Body of pancreas (tissue), 4 donors: ENCODE measurements at regions not wholly inside any gene's neighbourhood (a gene's known extent, or its start where the extent isn't known, plus 50 kb on each side); places are given as distances from the start of the nearest gene placed in this dataset.

Experiments
- ATAC-seq: fragments of 150-250 bp; one replicate; pipeline ENCODE4 v1.9.1; 2016
- DNase-seq, 4 donors: peaks; one replicate each; pipeline ENCODE4 v3.0.0-alpha.2; 2019
- H3K27ac ChIP-seq, 4 donors: fragments of 200-600 bp; sonication (generic); 1 replicate in 3 of 4; 2 replicates in 1 of 4; pipeline versions ENCODE4 v1.5.1 to v1.6.1; 2016 to 2019; ENCODE audit warnings: mild to moderate bottlenecking in 1 of 4, mixed read lengths in 1 of 4, moderate library complexity in 1 of 4
- H3K27me3 ChIP-seq, 2 donors: fragments of 200-600 bp; sonication (generic); one replicate each; pipeline ENCODE4 v1.6.0; 2016; ENCODE audit warnings: mild to moderate bottlenecking in 1 of 2
- H3K36me3 ChIP-seq, 2 donors: fragments of 200-600 bp; sonication (generic); replicated peaks in 1 of 2; 2 replicates each; pipeline ENCODE4 v1.5.1; 2016; ENCODE audit warnings: low read depth in 2 of 2; ENCODE audit not compliant: insufficient read depth in 1 of 2
- H3K4me1 ChIP-seq: fragments of 200-600 bp; sonication (generic); one replicate; pipeline ENCODE4 v1.6.0; 2016
- H3K4me3 ChIP-seq, 2 donors: fragments of 200-600 bp; sonication (generic); 1 replicate in 1 of 2; 2 replicates in 1 of 2; pipeline ENCODE4 v1.5.1; 2016 to 2019
- H3K9me3 ChIP-seq, 3 donors: fragments of 200-600 bp; sonication (generic); 1 replicate in 2 of 3; 2 replicates in 1 of 3; pipeline ENCODE4 v1.5.1; 2016
- POLR2A ChIP-seq, 3 donors: fragments of 450-650 bp; IDR thresholded peaks; one replicate each; pipeline ENCODE4 v1.6.1; 2016; ENCODE audit warnings: antibody characterized with exemption in 3 of 3, mild to moderate bottlenecking in 2 of 3
- WGBS, 2 donors: methylation state at CpG; one replicate each; pipeline ENCODE4 v1.1.5; 2017; 5-methylcytosine and 5-hydroxymethylcytosine counted together
- intact Hi-C: fragments of 100-400 bp; cut with DNase I; formaldehyde crosslinking; loops from one replicate; pipeline ENCODE4 v1.15.1; 2023
- TF ChIP-seq, protein P1 (sequence below), 7 experiments: fragments of 450-650 bp in 4 of 7; fragments of 200-600 bp in 3 of 7; sonication (generic) in 3 of 7; IDR thresholded peaks; one replicate each; pipeline ENCODE4 v1.5.1; 2016 to 2019; ENCODE audit warnings: antibody characterized with exemption in 7 of 7

DNA sequence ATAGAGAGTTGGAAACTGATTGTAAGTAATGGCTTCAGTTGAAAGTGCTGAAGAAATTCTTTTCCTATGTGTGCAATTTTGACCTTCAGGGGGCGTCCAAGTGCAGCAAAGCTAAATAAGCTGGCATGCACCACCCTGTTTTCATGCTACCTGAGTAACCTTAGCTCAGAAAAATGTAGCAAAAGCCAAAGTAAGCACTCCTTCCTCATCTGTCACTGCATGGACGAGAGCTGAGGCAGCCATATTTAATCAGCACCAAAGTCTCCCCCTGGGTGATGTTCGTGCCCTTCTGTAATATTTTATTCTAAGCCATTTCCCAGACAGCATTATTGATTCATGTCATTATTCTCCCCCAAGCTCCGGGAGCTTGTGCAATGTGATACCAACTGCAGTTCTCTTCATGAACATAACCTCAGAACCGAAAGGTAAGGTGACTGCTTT lies 123.1 kb downstream of the RPS12 start:
- Histone ChIP-seq H3K36me3 (no peaks in the 10 kb centered on the region), H3K4me3 (no peak overlapping the region), H3K27ac (peak overlapping the region; percentile 11 to 64 (median 32)), H3K27me3 (peaks cover 0 to 5% of the 10 kb centered on the region in 2 donors), H3K4me1 (no peaks in the 10 kb centered on the region), H3K9me3 (no peaks in the 10 kb centered on the region)
- TF ChIP-seq, protein P1, sequence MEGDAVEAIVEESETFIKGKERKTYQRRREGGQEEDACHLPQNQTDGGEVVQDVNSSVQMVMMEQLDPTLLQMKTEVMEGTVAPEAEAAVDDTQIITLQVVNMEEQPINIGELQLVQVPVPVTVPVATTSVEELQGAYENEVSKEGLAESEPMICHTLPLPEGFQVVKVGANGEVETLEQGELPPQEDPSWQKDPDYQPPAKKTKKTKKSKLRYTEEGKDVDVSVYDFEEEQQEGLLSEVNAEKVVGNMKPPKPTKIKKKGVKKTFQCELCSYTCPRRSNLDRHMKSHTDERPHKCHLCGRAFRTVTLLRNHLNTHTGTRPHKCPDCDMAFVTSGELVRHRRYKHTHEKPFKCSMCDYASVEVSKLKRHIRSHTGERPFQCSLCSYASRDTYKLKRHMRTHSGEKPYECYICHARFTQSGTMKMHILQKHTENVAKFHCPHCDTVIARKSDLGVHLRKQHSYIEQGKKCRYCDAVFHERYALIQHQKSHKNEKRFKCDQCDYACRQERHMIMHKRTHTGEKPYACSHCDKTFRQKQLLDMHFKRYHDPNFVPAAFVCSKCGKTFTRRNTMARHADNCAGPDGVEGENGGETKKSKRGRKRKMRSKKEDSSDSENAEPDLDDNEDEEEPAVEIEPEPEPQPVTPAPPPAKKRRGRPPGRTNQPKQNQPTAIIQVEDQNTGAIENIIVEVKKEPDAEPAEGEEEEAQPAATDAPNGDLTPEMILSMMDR (IDR thresholded peaks at IDR 0.05), result peak; percentile 18 to 71 (median 49)
- TF ChIP-seq POLR2A (IDR thresholded peaks at IDR 0.05), result no peak
- intact Hi-C loops, result no loop called here
- DNase-seq, result peak; percentile 72 to 83 (median 79)
- peak; percentile 82 for ATAC-seq
- WGBS, 2 donors, result 12 to 15% methylated on average over 5 of the region's 5 CpGs

DNA sequence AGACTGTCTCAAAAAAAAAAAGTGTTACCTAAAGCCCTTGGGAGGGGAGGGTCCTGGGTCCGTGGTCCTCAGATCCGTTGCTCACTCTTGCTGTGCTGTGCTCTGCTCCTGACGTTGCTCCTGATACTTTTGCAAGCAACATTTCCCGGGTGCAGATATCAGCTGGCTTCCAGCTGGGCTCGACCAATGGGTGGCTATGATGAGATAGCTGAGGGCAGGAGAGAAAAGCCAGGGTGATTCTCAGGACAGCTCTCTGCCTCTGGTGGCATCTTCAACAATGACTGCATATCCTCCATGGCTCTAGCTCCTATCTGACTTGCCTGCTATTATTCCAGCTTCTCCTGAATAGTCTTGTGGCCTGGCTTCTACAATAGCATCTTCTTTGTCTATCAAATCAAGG lies 134.5 kb downstream of the RPS12 start:
- H3K9me3 ChIP-seq, result no peaks in the 10 kb centered on the region
- no peak for DNase-seq
- no peak for ATAC-seq
- intact Hi-C loops, result no loop called here
- TF ChIP-seq POLR2A (IDR thresholded peaks at IDR 0.05), result no peak
- TF ChIP-seq, protein P1 (IDR thresholded peaks at IDR 0.05), result no peak
- H3K4me1 ChIP-seq, result no peaks in the 10 kb centered on the region
- no peak overlapping the region for H3K4me3 ChIP-seq
- no peaks in the 10 kb centered on the region for H3K27me3 ChIP-seq
- 48 to 53% methylated on average over 5 of the region's 5 CpGs for WGBS, 2 donors
- no peak overlapping the region for H3K27ac ChIP-seq
- no peaks in the 10 kb centered on the region for H3K36me3 ChIP-seq

DNA sequence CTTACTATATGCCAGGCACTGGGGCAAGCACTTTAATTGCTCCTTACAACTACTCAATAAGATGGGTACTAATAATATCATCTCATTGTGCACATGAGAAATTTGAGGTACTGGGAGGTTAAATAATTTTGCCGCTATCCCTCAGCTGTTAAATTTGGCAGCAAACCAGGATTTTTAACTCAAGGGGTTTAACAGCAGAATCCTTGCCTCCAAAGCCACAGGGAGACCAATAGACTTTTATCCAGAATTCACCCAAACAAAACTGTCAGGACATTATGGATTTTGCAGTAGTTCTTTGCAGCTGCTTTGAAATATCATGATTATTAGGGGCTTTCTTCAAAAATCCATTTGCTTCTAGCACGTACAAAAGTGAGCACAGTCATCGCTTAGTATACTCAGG lies 136.2 kb downstream of the RPS12 start:
- WGBS, 2 donors, result 75 to 77% methylated on average over 3 of the region's 3 CpGs
- no peak for DNase-seq
- Histone ChIP-seq H3K4me1 (no peaks in the 10 kb centered on the region), H3K9me3 (no peaks in the 10 kb centered on the region), H3K36me3 (no peaks in the 10 kb centered on the region), H3K27me3 (no peaks in the 10 kb centered on the region), H3K4me3 (no peak overlapping the region), H3K27ac (no peak overlapping the region)
- intact Hi-C loops, result no loop called here
- TF ChIP-seq, protein P1 (IDR thresholded peaks at IDR 0.05), result no peak
- TF ChIP-seq POLR2A (IDR thresholded peaks at IDR 0.05), result no peak
- ATAC-seq, result no peak

DNA sequence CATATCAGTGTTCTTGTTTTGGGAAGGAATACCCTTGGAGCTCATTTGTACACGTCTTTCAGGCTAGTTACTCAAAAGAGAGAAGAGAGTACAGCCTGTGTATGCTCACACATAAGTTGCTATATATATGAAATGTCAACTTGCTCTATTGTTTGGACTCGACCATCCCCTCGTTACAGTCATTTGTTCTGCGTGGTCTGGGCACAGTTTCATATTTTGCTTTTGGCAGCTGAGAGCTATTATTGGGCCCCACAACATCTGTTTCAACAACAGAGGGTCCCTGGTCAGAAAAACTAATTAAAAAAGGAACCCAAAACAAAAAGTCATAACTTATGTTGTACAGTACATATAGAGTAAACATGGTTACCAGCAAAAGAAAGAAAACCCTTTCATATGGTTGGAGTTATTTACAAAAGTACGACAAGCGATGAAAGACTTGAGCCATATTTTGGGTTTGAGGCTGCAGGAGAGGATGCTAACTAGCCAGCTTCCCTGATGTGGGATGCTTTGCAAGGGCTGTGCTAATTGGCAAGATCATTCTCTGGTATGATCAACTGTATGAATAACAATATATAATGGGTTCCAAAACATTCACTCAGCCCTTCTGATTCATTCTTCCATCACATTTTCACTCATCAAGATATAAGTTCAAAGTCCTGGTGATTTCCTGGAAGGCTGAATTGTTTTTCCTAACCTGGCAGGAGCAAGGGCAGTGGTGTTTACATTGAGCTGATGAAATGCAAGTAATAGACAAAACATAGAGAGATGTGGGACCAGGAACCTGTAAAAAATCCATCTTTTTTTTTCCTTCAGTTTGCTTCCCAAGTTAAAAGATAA lies 137.9 kb downstream of the RPS12 start:
- no peak for ATAC-seq
- no peaks in the 10 kb centered on the region for H3K9me3 ChIP-seq
- intact Hi-C loops, result no loop called here
- H3K27ac ChIP-seq, result no peak overlapping the region
- no peak overlapping the region for H3K4me3 ChIP-seq
- no peak for TF ChIP-seq POLR2A (IDR thresholded peaks at IDR 0.05)
- TF ChIP-seq, protein P1 (IDR thresholded peaks at IDR 0.05), result no peak
- WGBS, 2 donors, result 71 to 74% methylated on average over 6 of the region's 6 CpGs
- no peak for DNase-seq
- H3K27me3 ChIP-seq, result no peaks in the 10 kb centered on the region
- H3K36me3 ChIP-seq, result no peaks in the 10 kb centered on the region
- no peaks in the 10 kb centered on the region for H3K4me1 ChIP-seq

DNA sequence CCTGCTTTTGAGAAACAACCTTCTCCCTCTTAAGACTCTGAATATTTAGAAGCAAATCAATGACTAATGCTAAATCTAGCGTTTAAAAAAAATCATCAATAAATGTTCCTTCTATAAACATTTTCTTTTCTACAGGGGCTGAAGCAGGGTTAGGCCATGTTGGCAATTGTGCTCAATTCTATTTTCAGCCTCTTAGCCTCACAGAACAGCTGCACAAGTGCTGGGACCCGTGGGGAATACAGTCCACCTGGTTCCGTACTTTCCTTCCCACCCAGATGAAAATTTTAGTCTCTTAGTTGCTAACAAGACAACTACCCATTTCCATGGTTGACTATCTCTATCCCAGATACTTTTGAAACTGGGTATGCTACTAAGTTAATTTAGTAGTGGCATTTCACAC lies 138.6 kb downstream of the RPS12 start:
- Histone ChIP-seq H3K4me3 (no peak overlapping the region), H3K27me3 (no peaks in the 10 kb centered on the region), H3K27ac (no peak overlapping the region), H3K36me3 (no peaks in the 10 kb centered on the region), H3K4me1 (no peaks in the 10 kb centered on the region), H3K9me3 (no peaks in the 10 kb centered on the region)
- ATAC-seq (no peak), DNase-seq (no peak)
- intact Hi-C loops, result no loop called here
- WGBS, 2 donors, result 61 to 70% methylated on average over 3 of the region's 3 CpGs
- no peak for TF ChIP-seq POLR2A (IDR thresholded peaks at IDR 0.05)
- TF ChIP-seq, protein P1 (IDR thresholded peaks at IDR 0.05), result no peak
